Left ventricle myocardium inferior (tissue), 1 donor: ENCODE measurements at regions not wholly inside any gene's neighbourhood (a gene's known extent, or its start where the extent isn't known, plus 50 kb on each side); places are given as distances from the start of the nearest gene placed in this dataset.

Experiments
- DNase-seq: peaks from one replicate; pipeline ENCODE4 v3.0.0-alpha.2; 2020
- H3K27ac ChIP-seq: fragments of 200-600 bp; replicated peaks from 2 replicates; pipeline ENCODE4 v1.8.0; 2021
- H3K27me3 ChIP-seq: fragments of 200-600 bp; 2 replicates; pipeline ENCODE4 v1.8.0; 2021; ENCODE audit warnings: low read depth
- H3K36me3 ChIP-seq: fragments of 200-600 bp; 2 replicates; pipeline ENCODE4 v1.8.0; 2021
- H3K4me1 ChIP-seq: fragments of 200-600 bp; 2 replicates; pipeline ENCODE4 v1.8.0; 2021
- H3K4me3 ChIP-seq: fragments of 200-600 bp; 2 replicates; pipeline ENCODE4 v1.8.0; 2021; ENCODE audit warnings: mild to moderate bottlenecking, moderate library complexity
- H3K9me3 ChIP-seq: fragments of 200-600 bp; replicated peaks from 2 replicates; pipeline ENCODE4 v1.8.0; 2021
- CTCF ChIP-seq: fragments of 200-600 bp; IDR thresholded peaks from 2 replicates; pipeline ENCODE4 v1.8.0; 2021; ENCODE audit warnings: antibody characterized with exemption, mild to moderate bottlenecking, borderline replicate concordance
- intact Hi-C: fragments of 100-400 bp; cut with micrococcal nuclease; formaldehyde crosslinking; loops from one replicate; pipeline ENCODE4 v1.11.0; 2022
- donor health status: DM: no; HTN: yes; CAD: no; lungs with severe emphysema.

- Histone ChIP-seq H3K36me3 (no peaks in the 10 kb centered on the region), H3K4me1 (no peaks in the 10 kb centered on the region), H3K27me3 (no peaks in the 10 kb centered on the region), H3K9me3 (peaks cover 33% of the 10 kb centered on the region), H3K4me3 (no peak overlapping the region), H3K27ac (no peak overlapping the region)
- no peak for DNase-seq
- intact Hi-C loops = no loop called here
- TF ChIP-seq CTCF = no peak
Measured at GRCh38 chr11:98772893-98773292, 247.9 kb upstream of the CNTN5 start.

GRCh38 chr11:98793276-98793675 is 227.5 kb upstream of the CNTN5 start:
- peaks cover 38% of the 10 kb centered on the region for H3K9me3 ChIP-seq
- H3K36me3 ChIP-seq = no peaks in the 10 kb centered on the region
- no peaks in the 10 kb centered on the region for H3K27me3 ChIP-seq
- DNase-seq = no peak
- H3K4me3 ChIP-seq = no peak overlapping the region
- no peak overlapping the region for H3K27ac ChIP-seq
- H3K4me1 ChIP-seq = no peaks in the 10 kb centered on the region
- no peak for TF ChIP-seq CTCF
- intact Hi-C loops = no loop called here

- H3K4me1 ChIP-seq = no peaks in the 10 kb centered on the region
- DNase-seq = no peak
- no peak overlapping the region for H3K27ac ChIP-seq
- intact Hi-C loops = no loop called here
- H3K27me3 ChIP-seq = no peaks in the 10 kb centered on the region
- no peak for TF ChIP-seq CTCF
- H3K4me3 ChIP-seq = no peak overlapping the region
- H3K9me3 ChIP-seq = peaks cover 31% of the 10 kb centered on the region
- no peaks in the 10 kb centered on the region for H3K36me3 ChIP-seq
Measured at GRCh38 chr11:98798333-98798732, 222.4 kb upstream of the CNTN5 start.

- Histone ChIP-seq H3K4me1 (no peaks in the 10 kb centered on the region), H3K27me3 (no peaks in the 10 kb centered on the region), H3K36me3 (no peaks in the 10 kb centered on the region), H3K9me3 (peaks cover 32% of the 10 kb centered on the region), H3K27ac (no peak overlapping the region), H3K4me3 (no peak overlapping the region)
- DNase-seq = no peak
- TF ChIP-seq CTCF = no peak
- intact Hi-C loops = no loop called here
Measured at GRCh38 chr11:98800696-98801095, 220.1 kb upstream of the CNTN5 start.

GRCh38 chr11:98828986-98829708 is 191.6 kb upstream of the CNTN5 start:
- Histone ChIP-seq H3K9me3 (no peaks in the 10 kb centered on the region), H3K27me3 (no peaks in the 10 kb centered on the region), H3K36me3 (no peaks in the 10 kb centered on the region), H3K4me3 (no peak overlapping the region), H3K27ac (no peak overlapping the region), H3K4me1 (no peaks in the 10 kb centered on the region)
- intact Hi-C loops = no loop called here
- no peak for TF ChIP-seq CTCF
- no peak for DNase-seq
